ENCODE measurements at regions not wholly inside any gene's neighbourhood (a gene's known extent, or its start where the extent isn't known, plus 50 kb on each side); places are given as distances from the start of the nearest gene placed in this dataset.
"Not testable (repeated sequence)": the region's sequence is repeated elsewhere in the genome, so short reads cannot be mapped to it uniquely, and the experiment has no call there.

- TF ChIP-seq CTCF (IDR thresholded peaks at IDR 0.05; ENCODE audit: borderline replicate concordance, extremely low read depth, low read length, poor library complexity, severe bottlenecking); EZH2 (IDR thresholded peaks at IDR 0.05; ENCODE audit: borderline replicate concordance, low read depth, low read length, severe bottlenecking): not testable (repeated sequence)
These were observed 106.6 kb upstream of the ZNF469 start for GRCh38 chr16:88276123-88276588.
